ENCODE measurements at regions not wholly inside any gene's neighbourhood (a gene's known extent, or its start where the extent isn't known, plus 50 kb on each side); places are given as distances from the start of the nearest gene placed in this dataset.
"Not testable (repeated sequence)": the region's sequence is repeated elsewhere in the genome, so short reads cannot be mapped to it uniquely, and the experiment has no call there.

- DNase-seq (ENCODE audit: low spot score) = no peak
Measured at GRCh38 chr12:129959889-129960288, 56.1 kb upstream of the TMEM132D start.

DNA sequence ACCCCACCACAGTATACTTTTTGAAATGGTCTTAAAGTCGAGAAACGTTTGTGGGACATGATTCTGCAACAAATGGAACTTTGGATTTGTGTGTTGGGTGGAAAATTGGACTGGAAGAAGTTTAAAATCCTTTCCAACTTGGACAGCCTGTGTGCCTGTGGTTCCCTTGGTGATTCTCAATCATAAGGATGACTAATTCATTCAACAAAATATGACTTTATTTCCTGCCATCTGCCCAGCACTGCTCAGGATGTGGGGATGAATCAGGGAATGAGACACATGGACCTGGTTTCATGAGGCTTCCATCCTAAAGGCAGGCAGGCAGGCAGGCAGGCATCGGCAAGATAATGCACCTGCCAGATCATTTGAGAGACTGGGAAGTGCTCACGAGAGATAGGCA lies 57.3 kb upstream of the TMEM132D start:
- DNase-seq (ENCODE audit: low spot score) = no peak

GRCh38 chr12:129961856-129962255 lies 58.0 kb upstream of the TMEM132D start:
- DNase-seq (ENCODE audit: low spot score) = no peak

- no peak for DNase-seq (ENCODE audit: low spot score)
Measured at GRCh38 chr12:129964300-129964699, 60.5 kb upstream of the TMEM132D start.

GRCh38 chr12:129964826-129965457 lies 61.1 kb upstream of the TMEM132D start:
- no peak for DNase-seq (ENCODE audit: low spot score)

GRCh38 chr12:129966146-129966995 lies 62.5 kb upstream of the TMEM132D start:
- no peak for DNase-seq (ENCODE audit: low spot score)

- no peak for DNase-seq (ENCODE audit: low spot score)
Measured at GRCh38 chr12:129971721-129972120, 67.9 kb upstream of the TMEM132D start.

DNA sequence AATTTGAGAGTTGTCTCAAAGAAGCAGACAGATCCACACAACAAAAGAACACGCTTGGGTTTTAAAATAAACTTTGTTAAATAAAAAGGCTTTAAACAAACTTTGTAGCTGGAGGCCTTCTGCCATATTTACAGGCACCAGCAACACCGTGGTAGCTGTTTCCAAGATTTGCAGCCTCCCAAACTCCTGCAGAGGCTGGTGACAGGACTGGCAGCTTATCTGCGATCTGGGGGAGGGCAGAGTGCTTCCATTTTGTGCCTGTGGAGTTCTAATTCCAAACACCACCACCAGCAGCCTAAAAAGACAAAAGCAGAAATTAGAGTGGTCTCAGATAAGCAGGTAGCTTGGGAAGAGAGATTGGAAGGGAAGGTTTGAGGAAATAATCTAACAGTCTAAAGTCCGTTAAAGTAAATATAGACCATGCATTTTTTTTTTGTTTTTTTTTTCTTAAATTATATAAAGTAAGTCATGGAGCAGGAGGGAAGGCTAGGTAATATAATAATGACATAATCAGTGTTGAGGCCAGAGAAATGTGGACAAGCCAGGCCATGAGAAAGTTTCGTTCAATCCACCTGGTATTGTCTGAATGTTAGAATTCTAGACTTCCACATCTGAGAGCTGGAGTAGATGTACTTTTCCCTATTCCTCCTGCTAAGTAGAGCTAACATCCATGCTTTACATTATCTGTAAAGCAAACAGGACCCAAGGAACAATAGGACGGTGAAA lies 69.6 kb upstream of the TMEM132D start:
- no peak for DNase-seq (ENCODE audit: low spot score)

DNA sequence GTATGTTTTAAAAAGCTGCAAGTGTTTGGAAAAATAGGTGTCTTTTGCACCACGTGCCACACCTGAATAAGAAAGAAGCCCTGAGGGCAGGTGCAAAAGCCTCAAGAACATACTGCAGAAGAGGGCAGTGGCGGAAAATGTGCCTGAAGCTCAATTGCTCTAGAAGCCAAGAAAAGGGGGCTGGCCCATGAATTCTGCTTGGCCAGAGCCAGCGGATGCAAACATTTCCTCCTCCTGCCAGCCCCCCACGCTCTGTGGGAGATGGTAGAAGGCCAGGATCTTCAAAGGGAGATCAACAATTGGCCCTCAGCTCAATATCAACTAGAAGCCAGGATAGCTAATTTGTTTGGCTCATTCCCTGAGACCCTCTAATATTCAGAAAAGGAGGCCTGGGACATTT lies 80.3 kb upstream of the TMEM132D start:
- no peak for DNase-seq (ENCODE audit: low spot score)

DNA sequence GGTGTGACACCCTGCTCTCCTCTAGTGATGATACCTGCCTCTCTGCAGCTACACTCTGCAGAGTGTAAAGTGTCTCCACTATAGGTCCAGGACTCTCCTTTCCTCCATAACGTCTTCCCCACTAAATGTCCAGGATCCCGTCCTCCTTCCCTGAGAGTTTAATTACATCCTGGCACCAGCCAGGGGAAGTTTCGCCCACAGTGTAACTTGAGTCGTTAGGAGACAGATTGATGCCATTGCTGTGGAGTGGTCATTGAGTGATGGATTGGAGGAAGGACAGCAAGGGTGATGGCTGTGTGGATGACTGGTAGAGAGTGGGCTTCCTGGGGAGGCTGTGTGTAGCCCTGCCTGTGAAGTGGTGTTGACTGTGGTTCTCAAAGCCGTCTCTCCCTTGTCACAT lies 84.0 kb upstream of the TMEM132D start:
- DNase-seq (ENCODE audit: low spot score) = no peak

DNA sequence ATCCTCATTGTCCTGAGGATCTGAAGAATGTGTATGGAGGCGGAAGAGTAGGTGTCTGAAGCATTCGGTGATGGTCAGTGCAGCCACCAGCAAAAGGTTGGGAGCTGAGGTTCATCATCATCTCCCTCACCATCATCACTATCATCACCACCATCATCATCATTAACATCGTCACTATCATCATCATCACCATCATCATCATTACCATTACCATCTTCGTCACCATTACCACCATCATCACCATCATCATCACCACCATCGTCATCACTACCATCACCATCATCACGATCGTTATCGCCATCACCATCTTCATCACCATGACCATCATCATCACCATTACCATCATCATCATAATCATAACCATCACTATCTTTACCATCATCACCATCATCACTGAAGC lies 90.8 kb upstream of the TMEM132D start:
- no peak for DNase-seq (ENCODE audit: low spot score)

DNA sequence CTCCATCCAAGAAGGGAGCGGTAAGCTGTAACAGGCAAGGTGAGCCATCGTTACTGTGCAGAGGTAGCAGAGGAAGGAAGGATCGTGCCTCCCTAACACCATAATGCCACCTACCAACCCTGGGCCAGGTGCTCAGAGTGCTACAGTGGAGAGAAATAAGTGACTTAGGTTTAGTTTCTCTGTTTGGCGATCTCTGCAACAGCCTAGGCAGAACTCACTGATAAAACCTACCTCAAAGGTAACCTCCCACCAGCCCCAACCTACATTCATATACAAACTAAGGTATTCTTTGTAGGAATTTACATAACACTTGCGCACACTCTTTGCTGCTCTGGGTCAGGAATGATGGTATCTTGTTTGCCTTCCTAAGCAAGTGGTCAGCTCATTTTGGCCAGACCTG lies 93.4 kb upstream of the TMEM132D start:
- no peak for DNase-seq (ENCODE audit: low spot score)

GRCh38 chr12:130004310-130004877 lies 100.6 kb upstream of the TMEM132D start:
- not testable (repeated sequence) for DNase-seq (ENCODE audit: low spot score)

GRCh38 chr12:130007771-130008170 lies 103.9 kb upstream of the TMEM132D start:
- DNase-seq (ENCODE audit: low spot score) = no peak

- no peak for DNase-seq (ENCODE audit: low spot score)
Measured at GRCh38 chr12:130008241-130008640, 104.4 kb upstream of the TMEM132D start.

GRCh38 chr12:130009961-130010360 lies 106.1 kb upstream of the TMEM132D start:
- DNase-seq (ENCODE audit: low spot score) = no peak

- DNase-seq (ENCODE audit: low spot score) = no peak
Measured at GRCh38 chr12:130011611-130012385, 108.0 kb upstream of the TMEM132D start.

GRCh38 chr12:130013771-130014484 lies 110.1 kb upstream of the TMEM132D start:
- no peak for DNase-seq (ENCODE audit: low spot score)

DNA sequence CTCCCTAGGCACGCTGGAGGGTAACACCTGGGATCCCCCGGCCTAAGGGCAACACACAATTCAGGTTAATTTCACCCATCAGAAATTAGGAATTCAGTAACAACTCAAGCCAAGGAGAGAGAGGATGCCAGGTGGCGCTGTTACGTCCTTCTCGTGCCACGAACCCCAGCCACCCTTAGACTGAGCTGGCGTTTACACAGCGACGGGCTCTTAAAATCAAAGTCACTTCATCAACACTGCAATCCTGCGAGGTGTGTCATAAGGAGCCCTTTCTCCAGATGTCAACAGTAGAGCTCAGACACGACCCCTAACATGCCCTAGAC lies 110.6 kb upstream of the TMEM132D start:
- DNase-seq (ENCODE audit: low spot score) = no peak

DNA sequence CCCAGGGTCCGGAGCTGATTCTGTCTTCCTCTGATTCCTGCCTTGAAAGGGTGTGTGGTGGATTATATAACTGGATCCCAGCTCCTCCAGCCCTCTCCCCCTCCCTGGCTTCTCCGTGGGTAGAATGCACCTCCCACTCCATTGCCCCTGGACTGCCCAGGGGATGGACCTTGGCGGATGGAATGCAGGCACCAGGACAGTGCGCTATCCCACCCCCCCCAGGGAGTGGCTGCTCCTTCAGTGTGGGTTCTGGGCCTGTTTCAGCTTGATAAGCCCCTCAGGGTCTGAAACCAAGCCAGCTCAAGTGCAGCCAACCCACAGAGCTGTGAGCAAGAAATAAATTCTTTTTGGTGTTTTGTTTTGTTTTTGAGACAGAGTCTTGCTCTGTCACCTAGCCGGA lies 112.4 kb upstream of the TMEM132D start:
- DNase-seq (ENCODE audit: low spot score) = no peak

- DNase-seq (ENCODE audit: low spot score) = no peak
Measured at GRCh38 chr12:130016986-130017385, 113.2 kb upstream of the TMEM132D start.
